Endothelial cell (in vitro differentiated cells): ENCODE measurements at regions not wholly inside any gene's neighbourhood (a gene's known extent, or its start where the extent isn't known, plus 50 kb on each side); places are given as distances from the start of the nearest gene placed in this dataset.
A peak's percentile ranks its signal among the peaks of the same experiment; 100 is the strongest.
"Not testable (repeated sequence)": the region's sequence is repeated elsewhere in the genome, so short reads cannot be mapped to it uniquely, and the experiment has no call there.

ENCODE experiments used
- DNase-seq: peaks from one replicate; pipeline ENCODE4 v3.0.0; 2021; ENCODE audit warnings: low spot score
- H3K27ac Mint-ChIP-seq: one replicate; pipeline ENCODE4 v1.8.0; 2021; ENCODE audit warnings: mixed read lengths, inconsistent platforms; ENCODE audit not compliant: unreplicated experiment
- H3K27me3 Mint-ChIP-seq: one replicate; pipeline ENCODE4 v1.8.0; 2021; ENCODE audit warnings: mild to moderate bottlenecking, moderate library complexity, mixed read lengths, inconsistent platforms; ENCODE audit not compliant: unreplicated experiment
- H3K36me3 Mint-ChIP-seq: one replicate; pipeline ENCODE4 v1.8.0; 2021; ENCODE audit warnings: mild to moderate bottlenecking, low read depth, mixed read lengths, inconsistent platforms; ENCODE audit not compliant: unreplicated experiment
- H3K4me1 Mint-ChIP-seq: one replicate; pipeline ENCODE4 v1.8.0; 2021; ENCODE audit warnings: mild to moderate bottlenecking, mixed read lengths, inconsistent platforms; ENCODE audit not compliant: unreplicated experiment
- H3K4me3 Mint-ChIP-seq: one replicate; pipeline ENCODE4 v1.8.0; 2021; ENCODE audit warnings: mild to moderate bottlenecking, mixed read lengths, inconsistent platforms; ENCODE audit not compliant: unreplicated experiment
- H3K9me3 Mint-ChIP-seq: one replicate; pipeline ENCODE4 v1.8.0; 2021; ENCODE audit warnings: mixed read lengths, inconsistent platforms; ENCODE audit not compliant: unreplicated experiment
- CTCF ChIP-seq: fragments of 200-600 bp; sonication (generic); IDR thresholded peaks from one replicate; pipeline ENCODE4 v1.5.0; 2021; ENCODE audit warnings: antibody characterized with exemption; ENCODE audit not compliant: unreplicated experiment

GRCh38 chr17:63285551-63285950 lies 160.6 kb downstream of the CYB561 start:
- Mint-ChIP-seq H3K4me1 (peaks cover 3% of the 10 kb centered on the region), H3K36me3 (peaks cover 30% of the 10 kb centered on the region), H3K27me3 (no peaks in the 10 kb centered on the region), H3K27ac (no peak overlapping the region), H3K9me3 (no peaks in the 10 kb centered on the region), H3K4me3 (peak overlapping the region; percentile 21)
- TF ChIP-seq CTCF: no peak
- DNase-seq: no peak

- peaks cover 30% of the 10 kb centered on the region for H3K36me3 Mint-ChIP-seq
- no peak overlapping the region for H3K4me3 Mint-ChIP-seq
- H3K27ac Mint-ChIP-seq: no peak overlapping the region
- H3K27me3 Mint-ChIP-seq: no peaks in the 10 kb centered on the region
- TF ChIP-seq CTCF: no peak
- no peak for DNase-seq
- H3K4me1 Mint-ChIP-seq: peaks cover 5% of the 10 kb centered on the region
- H3K9me3 Mint-ChIP-seq: no peaks in the 10 kb centered on the region
These were observed 159.9 kb downstream of the CYB561 start for GRCh38 chr17:63286254-63286653.

- not testable (repeated sequence) for H3K27me3 Mint-ChIP-seq, H3K4me1 Mint-ChIP-seq, H3K4me3 Mint-ChIP-seq, H3K9me3 Mint-ChIP-seq, H3K27ac Mint-ChIP-seq, DNase-seq
- H3K36me3 Mint-ChIP-seq: peaks cover 30% of the 10 kb centered on the region
These were observed 159.1 kb downstream of the CYB561 start for GRCh38 chr17:63287006-63287405.

GRCh38 chr17:63289931-63290330 lies 156.2 kb downstream of the CYB561 start:
- Mint-ChIP-seq H3K27ac (no peak overlapping the region), H3K27me3 (no peaks in the 10 kb centered on the region), H3K4me1 (peaks cover 5% of the 10 kb centered on the region), H3K4me3 (no peak overlapping the region), H3K9me3 (no peaks in the 10 kb centered on the region), H3K36me3 (peaks cover 24% of the 10 kb centered on the region)
- TF ChIP-seq CTCF: no peak
- DNase-seq: no peak

GRCh38 chr17:63290351-63290750 lies 155.8 kb downstream of the CYB561 start:
- Mint-ChIP-seq H3K4me3 (no peak overlapping the region), H3K4me1 (peaks cover 5% of the 10 kb centered on the region), H3K27me3 (no peaks in the 10 kb centered on the region), H3K27ac (no peak overlapping the region), H3K9me3 (no peaks in the 10 kb centered on the region), H3K36me3 (peaks cover 23% of the 10 kb centered on the region)
- TF ChIP-seq CTCF: no peak
- DNase-seq: no peak

GRCh38 chr17:63290784-63291183 lies 155.3 kb downstream of the CYB561 start:
- no peak for TF ChIP-seq CTCF
- H3K4me3 Mint-ChIP-seq: no peak overlapping the region
- H3K27me3 Mint-ChIP-seq: no peaks in the 10 kb centered on the region
- peaks cover 19% of the 10 kb centered on the region for H3K36me3 Mint-ChIP-seq
- no peak overlapping the region for H3K27ac Mint-ChIP-seq
- H3K9me3 Mint-ChIP-seq: no peaks in the 10 kb centered on the region
- no peak for DNase-seq
- peaks cover 5% of the 10 kb centered on the region for H3K4me1 Mint-ChIP-seq
